C4-2B (cell line): ENCODE measurements at regions not wholly inside any gene's neighbourhood (a gene's known extent, or its start where the extent isn't known, plus 50 kb on each side); places are given as distances from the start of the nearest gene placed in this dataset.
"Not testable (repeated sequence)": the region's sequence is repeated elsewhere in the genome, so short reads cannot be mapped to it uniquely, and the experiment has no call there.

ENCODE experiments used
- H3K27ac ChIP-seq: fragments of 450-650 bp; 2 replicates; pipeline ENCODE4 v1.5.1; 2017
- ZFX ChIP-seq: fragments of 450-650 bp; IDR thresholded peaks from 2 replicates; pipeline ENCODE4 v1.6.1; 2017
- TF ChIP-seq, protein P1 (sequence below): fragments of 450-650 bp; conservative IDR thresholded peaks from 2 replicates; pipeline ENCODE4 v1.5.1; 2017; ENCODE audit warnings: mild to moderate bottlenecking

DNA sequence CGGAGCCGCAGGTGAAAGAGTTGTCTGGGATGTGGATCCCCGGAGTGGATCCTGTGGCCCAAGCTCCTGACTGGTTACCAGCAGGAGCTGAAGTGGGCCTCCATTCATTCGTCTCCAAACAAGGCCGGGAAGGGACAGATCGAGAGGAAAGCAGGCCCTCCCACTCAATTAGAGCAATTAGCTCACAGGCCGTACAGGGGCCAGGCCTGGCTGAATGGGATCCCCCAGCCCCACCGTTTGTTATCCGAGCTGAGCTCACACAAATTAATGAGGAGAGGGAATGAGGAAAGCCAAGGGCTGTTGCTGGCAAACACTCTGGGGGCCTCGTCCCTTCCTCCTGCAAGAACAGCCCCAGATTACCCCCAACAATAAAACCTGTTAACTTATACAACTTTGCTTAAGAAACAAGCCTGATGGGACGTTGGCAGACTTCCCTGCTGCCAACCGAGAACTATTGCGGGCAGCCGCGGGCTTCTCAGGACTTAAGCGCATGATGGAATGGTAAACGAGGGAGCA lies 338.0 kb downstream of the BCL11A start:
- no peak overlapping the region for H3K27ac ChIP-seq
- TF ChIP-seq, protein P1, sequence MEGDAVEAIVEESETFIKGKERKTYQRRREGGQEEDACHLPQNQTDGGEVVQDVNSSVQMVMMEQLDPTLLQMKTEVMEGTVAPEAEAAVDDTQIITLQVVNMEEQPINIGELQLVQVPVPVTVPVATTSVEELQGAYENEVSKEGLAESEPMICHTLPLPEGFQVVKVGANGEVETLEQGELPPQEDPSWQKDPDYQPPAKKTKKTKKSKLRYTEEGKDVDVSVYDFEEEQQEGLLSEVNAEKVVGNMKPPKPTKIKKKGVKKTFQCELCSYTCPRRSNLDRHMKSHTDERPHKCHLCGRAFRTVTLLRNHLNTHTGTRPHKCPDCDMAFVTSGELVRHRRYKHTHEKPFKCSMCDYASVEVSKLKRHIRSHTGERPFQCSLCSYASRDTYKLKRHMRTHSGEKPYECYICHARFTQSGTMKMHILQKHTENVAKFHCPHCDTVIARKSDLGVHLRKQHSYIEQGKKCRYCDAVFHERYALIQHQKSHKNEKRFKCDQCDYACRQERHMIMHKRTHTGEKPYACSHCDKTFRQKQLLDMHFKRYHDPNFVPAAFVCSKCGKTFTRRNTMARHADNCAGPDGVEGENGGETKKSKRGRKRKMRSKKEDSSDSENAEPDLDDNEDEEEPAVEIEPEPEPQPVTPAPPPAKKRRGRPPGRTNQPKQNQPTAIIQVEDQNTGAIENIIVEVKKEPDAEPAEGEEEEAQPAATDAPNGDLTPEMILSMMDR, result no peak
- no peak for TF ChIP-seq ZFX

DNA sequence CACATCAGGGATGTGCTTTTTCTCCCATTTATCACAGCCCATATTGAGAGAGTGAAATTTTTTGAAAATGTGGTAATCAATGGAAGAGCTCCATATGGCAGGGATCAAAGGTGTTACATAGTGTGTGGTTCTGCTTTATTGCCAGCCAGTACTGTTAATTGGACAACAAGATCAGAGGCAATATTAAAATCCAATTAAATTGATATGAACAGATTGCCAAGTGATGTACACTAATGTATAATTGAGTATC lies 338.9 kb downstream of the BCL11A start:
- TF ChIP-seq, protein P1, result no peak
- TF ChIP-seq ZFX, result no peak
- H3K27ac ChIP-seq, result no peak overlapping the region

DNA sequence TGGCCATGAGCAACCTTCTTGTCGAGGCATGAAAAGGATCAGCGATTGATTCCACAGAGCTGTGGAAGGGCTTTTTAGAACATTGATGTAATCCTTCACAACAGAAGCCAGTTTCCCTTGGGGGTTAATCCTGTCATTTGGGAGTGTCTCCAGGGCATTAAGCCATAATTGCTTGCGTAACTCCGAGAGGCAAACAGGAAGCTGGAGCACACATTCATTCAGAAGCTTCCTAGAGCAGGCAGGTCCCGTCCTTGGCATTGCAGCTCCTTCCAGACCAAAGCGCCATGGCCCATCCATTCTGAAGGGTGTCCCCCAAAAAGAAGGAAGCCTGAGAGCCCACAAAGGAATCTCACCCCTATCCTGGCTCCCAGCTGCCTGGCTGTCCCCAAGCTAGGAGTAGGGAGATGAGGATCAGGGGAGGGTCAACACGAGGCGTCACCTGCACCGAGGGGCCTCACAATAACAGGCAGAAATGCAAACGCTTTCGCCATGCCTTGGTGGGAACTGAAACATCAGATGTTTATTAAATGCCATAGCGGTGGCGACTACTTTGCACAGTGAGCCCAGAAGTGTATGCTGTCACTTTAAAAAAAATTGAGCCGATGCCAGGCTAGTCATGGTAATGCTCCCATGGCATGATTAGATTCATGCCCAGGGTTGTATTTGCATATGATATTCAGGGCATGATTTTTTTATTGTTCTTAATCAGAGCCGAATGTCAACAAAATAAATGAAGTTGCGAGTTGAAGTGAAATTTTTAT lies 339.4 kb downstream of the BCL11A start:
- no peak for TF ChIP-seq ZFX
- TF ChIP-seq, protein P1, result no peak
- H3K27ac ChIP-seq, result peak overlapping the region; percentile 54

DNA sequence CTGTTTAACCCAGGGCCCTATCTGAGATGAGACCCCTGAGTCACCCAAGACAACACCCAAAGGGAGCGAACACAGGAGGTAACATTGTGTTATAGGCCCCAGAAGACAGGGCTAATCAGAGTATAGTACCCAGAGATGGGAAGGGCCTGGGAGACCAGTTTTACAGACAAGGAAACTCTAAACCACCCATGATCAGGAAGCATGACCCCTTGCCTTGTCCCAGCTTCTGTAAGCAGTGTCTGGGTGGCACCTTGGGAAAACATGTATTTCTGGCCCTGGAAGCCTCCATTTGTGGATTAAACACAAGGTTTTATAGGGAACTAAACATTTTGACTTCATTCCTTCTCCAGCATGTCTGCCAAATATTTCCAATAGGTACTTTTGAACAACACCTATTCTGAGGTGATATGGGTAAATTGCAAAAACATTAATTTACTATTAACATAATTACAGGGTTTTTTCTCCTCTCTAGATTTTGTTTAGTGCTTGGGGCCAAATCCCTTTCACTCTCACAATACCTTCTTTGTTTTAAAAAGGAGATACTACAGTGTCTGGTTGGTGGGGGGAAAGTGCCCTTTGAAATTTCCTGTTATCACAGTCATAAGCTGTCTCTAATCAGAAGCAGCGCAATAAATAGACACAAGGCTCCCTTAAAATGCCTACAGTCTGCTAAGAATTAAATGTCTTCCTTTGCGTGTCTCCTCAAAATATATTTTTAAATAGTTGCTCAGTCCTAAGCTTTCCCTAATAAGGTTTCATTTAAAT lies 341.1 kb downstream of the BCL11A start:
- no peak overlapping the region for H3K27ac ChIP-seq
- no peak for TF ChIP-seq ZFX
- TF ChIP-seq, protein P1, result no peak

DNA sequence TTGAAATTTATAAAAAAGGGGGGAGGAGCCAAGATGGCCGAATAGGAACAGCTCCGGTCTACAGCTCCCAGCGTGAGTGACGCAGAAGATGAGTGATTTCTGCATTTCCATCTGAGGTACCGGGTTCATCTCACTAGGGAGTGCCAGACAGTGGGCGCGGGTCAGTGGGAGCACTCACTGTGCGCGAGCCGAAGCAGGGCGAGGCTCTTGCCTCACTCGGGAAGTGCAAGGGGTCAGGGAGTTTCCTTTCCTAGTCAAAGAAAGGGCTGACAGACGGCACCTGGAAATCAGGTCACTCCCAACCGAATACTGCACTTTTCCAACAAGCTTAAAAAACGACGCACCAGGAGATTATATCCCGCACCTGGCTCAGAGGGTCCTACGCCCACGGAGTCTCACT lies 364.4 kb downstream of the BCL11A start:
- H3K27ac ChIP-seq, result not testable (repeated sequence)

DNA sequence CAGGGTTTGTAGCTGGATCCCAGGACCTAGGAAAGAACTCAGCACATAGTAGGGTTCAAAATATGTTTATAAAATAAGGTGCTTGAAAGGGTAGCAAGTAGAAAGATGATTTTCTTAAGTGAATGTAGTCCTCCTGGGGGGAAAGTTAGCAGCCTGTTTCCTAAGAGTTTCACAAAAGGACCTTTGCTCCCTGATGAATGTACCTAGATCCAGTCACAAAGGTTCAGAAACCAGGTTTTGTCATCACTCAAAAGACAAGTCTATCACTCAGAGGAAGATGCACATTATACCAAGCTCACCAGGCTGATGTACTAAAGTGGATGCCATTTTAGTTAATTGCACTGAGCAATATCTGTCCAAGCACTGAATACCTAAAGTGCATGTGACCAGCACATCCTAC lies 378.2 kb downstream of the BCL11A start:
- H3K27ac ChIP-seq, result no peak overlapping the region
- TF ChIP-seq, protein P1, result no peak
- TF ChIP-seq ZFX, result no peak

DNA sequence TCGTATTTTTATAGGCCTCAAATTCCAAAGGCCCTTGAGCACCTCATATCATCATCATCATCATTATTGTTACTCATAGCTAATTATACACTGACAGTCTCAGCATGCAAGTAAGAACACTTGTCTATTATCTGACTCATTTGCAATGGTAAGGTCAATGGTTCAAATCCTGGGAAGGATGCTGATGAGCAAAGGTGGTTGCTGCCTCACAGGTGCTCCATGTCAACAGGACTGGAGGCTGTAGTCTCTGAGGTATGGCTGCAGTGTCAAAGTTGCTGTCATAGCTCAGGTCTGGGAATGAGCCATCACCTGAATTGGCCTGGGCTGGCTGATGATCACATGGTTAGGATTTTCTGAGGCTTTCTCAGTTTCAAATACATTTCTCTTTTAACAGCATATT lies 379.3 kb downstream of the BCL11A start:
- TF ChIP-seq ZFX, result no peak
- TF ChIP-seq, protein P1, result no peak
- no peak overlapping the region for H3K27ac ChIP-seq

DNA sequence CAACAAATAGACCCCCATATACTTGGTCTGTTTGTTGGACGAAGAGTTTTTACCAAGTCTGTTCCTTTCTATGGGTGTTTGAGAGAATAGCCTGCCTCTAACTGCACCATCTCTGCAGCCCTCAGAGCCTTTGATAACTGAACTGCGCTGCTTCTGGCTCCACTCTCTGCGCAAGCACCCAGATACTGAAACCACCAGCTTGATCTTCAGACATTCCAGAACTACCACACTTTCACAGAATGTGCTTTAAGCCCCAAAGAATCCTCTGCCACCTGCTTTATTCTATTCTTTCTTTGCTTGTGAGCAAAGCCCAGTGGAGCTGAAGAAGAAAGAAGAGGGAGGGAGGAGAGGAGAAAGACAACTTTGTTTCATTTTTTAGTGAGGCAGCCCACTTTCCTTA lies 380.7 kb downstream of the BCL11A start:
- H3K27ac ChIP-seq, result no peak overlapping the region
- TF ChIP-seq, protein P1, result no peak
- no peak for TF ChIP-seq ZFX
